Transverse colon (tissue), 3 donors: ENCODE measurements at regions not wholly inside any gene's neighbourhood (a gene's known extent, or its start where the extent isn't known, plus 50 kb on each side); places are given as distances from the start of the nearest gene placed in this dataset.

Source experiments
- POLR2A ChIP-seq: fragments of 450-650 bp; IDR thresholded peaks from one replicate; pipeline ENCODE4 v1.6.1; 2016; ENCODE audit warnings: antibody characterized with exemption, mild to moderate bottlenecking, moderate library complexity
- POLR2AphosphoS5 ChIP-seq, 3 donors: sonication (generic); formaldehyde crosslinking; IDR thresholded peaks; one replicate each; pipeline ENCODE4 v1.6.1; 2016; ENCODE audit warnings: antibody characterized with exemption in 3 of 3

DNA sequence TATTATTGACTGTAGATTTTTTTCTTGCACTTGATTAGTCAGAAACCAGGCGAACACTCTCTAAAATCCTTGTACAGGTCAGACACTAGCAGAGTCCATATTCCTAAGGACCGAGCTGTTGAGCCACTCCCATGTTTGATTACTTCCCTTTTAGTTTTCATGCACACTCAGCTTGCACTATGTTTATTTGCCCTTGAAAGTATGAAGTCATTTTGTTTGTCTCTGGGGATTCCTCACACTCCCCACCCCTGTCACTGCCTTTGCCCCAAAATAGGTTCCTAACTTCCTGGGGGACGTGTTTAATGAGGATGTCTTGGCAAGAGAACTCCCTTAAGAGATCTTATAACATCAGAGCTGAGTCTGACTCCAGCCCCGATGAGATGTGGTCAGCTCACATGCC is 182.1 kb downstream of the EVX1 start:
- TF ChIP-seq POLR2AphosphoS5 (IDR thresholded peaks at IDR 0.05) (peak in 1 of 3 donors; percentile 7), POLR2A (no peak)
